H9 (cell line): ENCODE measurements at regions not wholly inside any gene's neighbourhood (a gene's known extent, or its start where the extent isn't known, plus 50 kb on each side); places are given as distances from the start of the nearest gene placed in this dataset.

Source experiments
- DNase-seq: peaks from one replicate; pipeline ENCODE4 v3.0.0-alpha.2; 2017
- H2AFZ ChIP-seq: one replicate; pipeline ENCODE4 v1.6.1; 2013; ENCODE audit warnings: mild to moderate bottlenecking, low read length, control low read depth, moderate library complexity
- H2AK5ac ChIP-seq: 2 replicates; pipeline ENCODE4 v1.6.1; 2013; ENCODE audit warnings: low read length, control low read depth, mixed read lengths; ENCODE audit not compliant: insufficient read length
- H2BK120ac ChIP-seq: one replicate; pipeline ENCODE4 v1.6.1; 2013; ENCODE audit warnings: low read depth, mild to moderate bottlenecking, low read length, control low read depth, inconsistent platforms; ENCODE audit not compliant: poor library complexity, severe bottlenecking
- H2BK12ac ChIP-seq: 2 replicates; pipeline ENCODE4 v1.6.1; 2013; ENCODE audit warnings: low read length, control low read depth, mixed read lengths, low read depth; ENCODE audit not compliant: insufficient read length
- H2BK15ac ChIP-seq: 2 replicates; pipeline ENCODE4 v1.6.1; 2013; ENCODE audit warnings: low read depth, low read length, control low read depth
- H2BK20ac ChIP-seq: one replicate; pipeline ENCODE4 v1.6.1; 2013; ENCODE audit warnings: low read depth, mild to moderate bottlenecking, low read length, control low read depth, inconsistent platforms; ENCODE audit not compliant: poor library complexity, severe bottlenecking
- H2BK5ac ChIP-seq: 2 replicates; pipeline ENCODE4 v1.6.1; 2013; ENCODE audit warnings: low read length, control low read depth, mixed read lengths; ENCODE audit not compliant: insufficient read length
- H3K14ac ChIP-seq: 2 replicates; pipeline ENCODE4 v1.6.1; 2013; ENCODE audit warnings: low read length, control low read depth; ENCODE audit not compliant: insufficient read depth
- H3K18ac ChIP-seq: 2 replicates; pipeline ENCODE4 v1.6.1; 2013; ENCODE audit warnings: low read depth, mild to moderate bottlenecking, mixed read lengths, low read length, control low read depth; ENCODE audit not compliant: insufficient read length
- H3K23ac ChIP-seq: 2 replicates; pipeline ENCODE4 v1.6.1; 2013; ENCODE audit warnings: low read length, control low read depth, mixed read lengths, low read depth; ENCODE audit not compliant: insufficient read length
- H3K23me2 ChIP-seq: 2 replicates; pipeline ENCODE4 v1.6.1; 2013; ENCODE audit warnings: low read depth, mild to moderate bottlenecking, mixed read lengths, low read length, control low read depth; ENCODE audit not compliant: insufficient read length, poor library complexity, severe bottlenecking
- H3K27ac ChIP-seq: 2 replicates; pipeline ENCODE4 v1.5.1; 2013; ENCODE audit warnings: low read length, control low read depth, mixed read lengths, low read depth; ENCODE audit not compliant: insufficient read length
- H3K27me3 ChIP-seq: 2 replicates; pipeline ENCODE4 v1.6.1; 2013; ENCODE audit warnings: low read length, control low read depth, inconsistent platforms; ENCODE audit not compliant: insufficient read depth
- H3K4ac ChIP-seq: 2 replicates; pipeline ENCODE4 v1.6.1; 2013; ENCODE audit warnings: low read depth, mild to moderate bottlenecking, control low read depth, inconsistent platforms, low read length, moderate library complexity
- H3K4me1 ChIP-seq: 2 replicates; pipeline ENCODE4 v1.6.1; 2013; ENCODE audit warnings: low read length, control low read depth, inconsistent platforms; ENCODE audit not compliant: insufficient read depth
- H3K4me2 ChIP-seq: 2 replicates; pipeline ENCODE4 v1.6.1; 2013; ENCODE audit warnings: low read length, control low read depth, mixed read lengths; ENCODE audit not compliant: insufficient read length, insufficient read depth
- H3K56ac ChIP-seq: 2 replicates; pipeline ENCODE4 v1.6.1; 2013; ENCODE audit warnings: low read depth, mild to moderate bottlenecking, mixed read lengths, low read length, control low read depth; ENCODE audit not compliant: insufficient read length
- H3K79me1 ChIP-seq: 2 replicates; pipeline ENCODE4 v1.6.1; 2013; ENCODE audit warnings: low read depth, mild to moderate bottlenecking, moderate library complexity, low read length, control low read depth, inconsistent platforms; ENCODE audit not compliant: insufficient read depth, poor library complexity, severe bottlenecking
- H3K79me2 ChIP-seq: 2 replicates; pipeline ENCODE4 v1.6.1; 2013; ENCODE audit warnings: low read length, control low read depth, inconsistent platforms; ENCODE audit not compliant: insufficient read depth
- H3K9ac ChIP-seq: 2 replicates; pipeline ENCODE4 v1.6.1; 2013; ENCODE audit warnings: low read length, control low read depth, mixed read lengths; ENCODE audit not compliant: insufficient read length; ENCODE audit errors: extremely low read depth
- H3K9me3 ChIP-seq: one replicate; pipeline ENCODE4 v1.6.1; 2013; ENCODE audit warnings: low read depth, low read length, inconsistent platforms; ENCODE audit not compliant: control insufficient read depth
- H3T11ph ChIP-seq: one replicate; pipeline ENCODE4 v1.6.1; 2013; ENCODE audit warnings: mild to moderate bottlenecking, low read length, control low read depth, inconsistent platforms
- H4K20me1 ChIP-seq: one replicate; pipeline ENCODE4 v1.6.1; 2013; ENCODE audit not compliant: control insufficient read depth, insufficient read length, insufficient read depth
- H4K5ac ChIP-seq: 2 replicates; pipeline ENCODE4 v1.6.1; 2013; ENCODE audit warnings: low read depth, mild to moderate bottlenecking, mixed read lengths, low read length, control low read depth; ENCODE audit not compliant: insufficient read length
- H4K8ac ChIP-seq: replicated peaks from 2 replicates; pipeline ENCODE4 v1.6.1; 2013; ENCODE audit warnings: low read length, control low read depth, mixed read lengths, low read depth; ENCODE audit not compliant: insufficient read length
- H4K91ac ChIP-seq: 2 replicates; pipeline ENCODE4 v1.6.1; 2013; ENCODE audit warnings: low read depth, mild to moderate bottlenecking, moderate library complexity, mixed read lengths, low read length, control low read depth; ENCODE audit not compliant: insufficient read length
- H3K27ac Mint-ChIP-seq, 3 experiments: 2 replicates in 2 of 3; 3 replicates in 1 of 3; pipeline ENCODE4 v1.8.0; 2020 to 2021; ENCODE audit warnings: mixed read lengths in 3 of 3, mild to moderate bottlenecking in 1 of 3, moderate library complexity in 1 of 3
- H3K27me3 Mint-ChIP-seq: 2 replicates; pipeline ENCODE4 v1.8.0; 2021; ENCODE audit warnings: low read depth, mild to moderate bottlenecking, moderate library complexity, mixed read lengths
- H3K36me3 Mint-ChIP-seq, 3 experiments: 2 replicates in 2 of 3; 3 replicates in 1 of 3; pipeline ENCODE4 v1.8.0; 2020 to 2021; ENCODE audit warnings: low read depth in 3 of 3, mixed read lengths in 3 of 3; ENCODE audit not compliant: insufficient read depth in 1 of 3
- H3K4me1 Mint-ChIP-seq, 2 experiments: 2 replicates each; pipeline ENCODE4 v1.8.0; 2020; ENCODE audit warnings: mixed read lengths in 2 of 2
- H3K4me3 Mint-ChIP-seq, 2 experiments: 2 replicates in 1 of 2; 3 replicates in 1 of 2; pipeline ENCODE4 v1.8.0; 2020 to 2021; ENCODE audit warnings: mild to moderate bottlenecking in 2 of 2, mixed read lengths in 2 of 2, moderate library complexity in 1 of 2
- H3K9me3 Mint-ChIP-seq, 2 experiments: 2 replicates in 1 of 2; 3 replicates in 1 of 2; pipeline ENCODE4 v1.8.0; 2020; ENCODE audit warnings: mild to moderate bottlenecking in 2 of 2, mixed read lengths in 2 of 2, moderate library complexity in 1 of 2
- WGBS: extraction: QIAGEN DNeasy Blood & Tissue Kit; methylation state at CpG from one replicate; pipeline ENCODE4 v1.1.7; 2013; ENCODE audit warnings: missing lambda C conversion rate, low lambda C conversion rate, mixed read lengths; ENCODE audit not compliant: insufficient read length; ENCODE audit errors: extremely low coverage; 5-methylcytosine and 5-hydroxymethylcytosine counted together
- TF ChIP-seq, protein P1 (sequence below): fragments of 200-600 bp; sonication (generic); conservative IDR thresholded peaks from 3 replicates; pipeline ENCODE4 v1.8.0; 2021; ENCODE audit warnings: antibody characterized with exemption, mild to moderate bottlenecking

DNA sequence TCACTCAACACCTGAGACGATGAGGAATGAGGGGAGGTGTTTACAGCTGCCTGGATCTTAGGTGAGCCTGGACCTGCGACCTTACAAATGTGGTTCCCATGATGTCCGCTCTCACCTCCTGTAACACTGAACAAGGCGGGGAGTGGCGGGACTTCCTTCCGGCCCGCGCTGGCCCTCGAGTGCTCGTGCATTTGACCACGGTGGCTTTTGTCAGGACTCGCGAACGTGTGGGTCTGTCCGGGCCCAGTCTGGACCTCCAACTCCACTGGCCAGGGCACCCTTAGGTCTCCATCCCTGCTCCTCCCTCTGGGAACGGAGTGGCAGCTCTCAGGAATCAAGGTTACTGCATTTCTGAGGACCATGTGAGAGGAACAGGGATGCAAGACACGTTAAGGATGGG lies 263.0 kb upstream of the SALL3 start:
- Histone ChIP-seq H3K4ac (no peak overlapping the region), H3K4me1 (peaks cover 3% of the 10 kb centered on the region; the same call in 1 of the 2 replicates), H3K23me2 (peaks cover 4% of the 10 kb centered on the region), H2AK5ac (no peak overlapping the region), H3K27me3 (no peaks in the 10 kb centered on the region), H2BK20ac (no peak overlapping the region), H4K91ac (no peak overlapping the region), H3K4me2 (no peak overlapping the region), H4K5ac (no peak overlapping the region), H2BK5ac (no peak overlapping the region), H3K79me1 (no peaks in the 10 kb centered on the region), H2AFZ (no peak overlapping the region), H3K18ac (no peak overlapping the region), H3K79me2 (no peaks in the 10 kb centered on the region), H2BK15ac (no peak overlapping the region), H3K23ac (no peak overlapping the region), H3K9me3 (no peaks in the 10 kb centered on the region), H2BK120ac (no peak overlapping the region), H3K9ac (no peak overlapping the region), H2BK12ac (no peak overlapping the region), H3T11ph (no peak overlapping the region), H3K14ac (no peak overlapping the region), H3K27ac (no peak overlapping the region), H4K20me1 (no peaks in the 10 kb centered on the region), H4K8ac (no peak overlapping the region), H3K56ac (no peak overlapping the region)
- Mint-ChIP-seq H3K27me3 (peaks cover 4% of the 10 kb centered on the region), H3K4me3 (no peak overlapping the region), H3K27ac (no peak overlapping the region), H3K36me3 (peaks cover 0 to 9% (median 4%) of the 10 kb centered on the region in 3 experiments; a peak in 4 of 7 replicates), H3K4me1 (peaks cover 11 to 12% of the 10 kb centered on the region in 2 experiments), H3K9me3 (no peaks in the 10 kb centered on the region; a peak in 2 of 5 replicates)
- DNase-seq, result no peak
- TF ChIP-seq, protein P1, sequence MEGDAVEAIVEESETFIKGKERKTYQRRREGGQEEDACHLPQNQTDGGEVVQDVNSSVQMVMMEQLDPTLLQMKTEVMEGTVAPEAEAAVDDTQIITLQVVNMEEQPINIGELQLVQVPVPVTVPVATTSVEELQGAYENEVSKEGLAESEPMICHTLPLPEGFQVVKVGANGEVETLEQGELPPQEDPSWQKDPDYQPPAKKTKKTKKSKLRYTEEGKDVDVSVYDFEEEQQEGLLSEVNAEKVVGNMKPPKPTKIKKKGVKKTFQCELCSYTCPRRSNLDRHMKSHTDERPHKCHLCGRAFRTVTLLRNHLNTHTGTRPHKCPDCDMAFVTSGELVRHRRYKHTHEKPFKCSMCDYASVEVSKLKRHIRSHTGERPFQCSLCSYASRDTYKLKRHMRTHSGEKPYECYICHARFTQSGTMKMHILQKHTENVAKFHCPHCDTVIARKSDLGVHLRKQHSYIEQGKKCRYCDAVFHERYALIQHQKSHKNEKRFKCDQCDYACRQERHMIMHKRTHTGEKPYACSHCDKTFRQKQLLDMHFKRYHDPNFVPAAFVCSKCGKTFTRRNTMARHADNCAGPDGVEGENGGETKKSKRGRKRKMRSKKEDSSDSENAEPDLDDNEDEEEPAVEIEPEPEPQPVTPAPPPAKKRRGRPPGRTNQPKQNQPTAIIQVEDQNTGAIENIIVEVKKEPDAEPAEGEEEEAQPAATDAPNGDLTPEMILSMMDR, result no peak
- WGBS, result no CpG with 5 or more reads among the region's 17 CpGs
